Caco-2 (cell line): ENCODE measurements at regions not wholly inside any gene's neighbourhood (a gene's known extent, or its start where the extent isn't known, plus 50 kb on each side); places are given as distances from the start of the nearest gene placed in this dataset.

Source experiments
- BruUV-seq: library from RNA; stranded (reverse); fragments of 400-500 nt; replicated peaks from 2 replicates; lab custom pipeline; 2021; lab: Mats Ljungman, UMichigan
- CTCF ChIA-PET: fragments of 300-600 bp; sonication (Branson Sonifier 250); formaldehyde crosslinking; loops from one replicate; lab custom pipeline; 2022; ENCODE audit warnings: antibody characterized with exemption; lab: Charles Lee
- POLR2A ChIA-PET: fragments of 300-600 bp; sonication (Branson Sonifier 250); formaldehyde crosslinking; loops from one replicate; lab custom pipeline; 2022; ENCODE audit warnings: antibody characterized with exemption; lab: Charles Lee
- DNase-seq, 2 experiments: peaks; one replicate each; pipeline versions ENCODE4 v3.0.0 to v3.0.0-alpha.2; 2020 to 2022
- H3K27me3 ChIP-seq: replicated peaks from 2 replicates; pipeline ENCODE4 v1.6.0; 2011; ENCODE audit warnings: low read length; ENCODE audit not compliant: control insufficient read depth, insufficient read depth
- H3K36me3 ChIP-seq: 2 replicates; pipeline ENCODE4 v1.5.1; 2011; ENCODE audit warnings: low read length; ENCODE audit not compliant: control insufficient read depth, insufficient read depth
- H3K4me1 ChIP-seq: fragments of 250-450 bp; sonication (Bioruptor Pico); 2 replicates; pipeline ENCODE4 v1.5.1; 2020; ENCODE audit warnings: mild to moderate bottlenecking
- H3K4me3 ChIP-seq: 2 replicates; pipeline ENCODE4 v1.5.1; 2011; ENCODE audit warnings: low read depth, mild to moderate bottlenecking, control low read depth, low read length
- H3K9me3 ChIP-seq: fragments of 250-450 bp; sonication (Bioruptor Pico); 2 replicates; pipeline ENCODE4 v1.5.1; 2020; ENCODE audit warnings: mild to moderate bottlenecking, moderate library complexity
- H3K27ac Mint-ChIP-seq: one replicate; pipeline ENCODE4 v1.8.0; 2022; ENCODE audit warnings: mixed read lengths; ENCODE audit not compliant: unreplicated experiment
- H3K27me3 Mint-ChIP-seq: one replicate; pipeline ENCODE4 v1.8.0; 2022; ENCODE audit warnings: mixed read lengths; ENCODE audit not compliant: insufficient read depth, unreplicated experiment
- H3K36me3 Mint-ChIP-seq: one replicate; pipeline ENCODE4 v1.8.0; 2022; ENCODE audit warnings: mild to moderate bottlenecking, mixed read lengths; ENCODE audit not compliant: insufficient read depth, unreplicated experiment
- H3K4me1 Mint-ChIP-seq: one replicate; pipeline ENCODE4 v1.8.0; 2022; ENCODE audit warnings: low read depth, mixed read lengths; ENCODE audit not compliant: unreplicated experiment
- H3K4me3 Mint-ChIP-seq: one replicate; pipeline ENCODE4 v1.8.0; 2022; ENCODE audit warnings: mild to moderate bottlenecking, moderate library complexity, mixed read lengths; ENCODE audit not compliant: unreplicated experiment
- H3K9me3 Mint-ChIP-seq: one replicate; pipeline ENCODE4 v1.8.0; 2022; ENCODE audit warnings: mixed read lengths; ENCODE audit not compliant: unreplicated experiment
- intact Hi-C: fragments of 100-400 bp; cut with micrococcal nuclease; formaldehyde crosslinking; loops from one replicate; pipeline ENCODE4 v1.10.0; 2022; ENCODE audit not compliant: unreplicated experiment
- TF ChIP-seq, protein P1 (sequence below), 2 experiments: fragments of 200-600 bp in 1 of 2; IDR thresholded peaks; 1 replicate in 1 of 2; 2 replicates in 1 of 2; pipeline versions ENCODE4 v1.5.1 to v1.8.0; 2011 to 2022; ENCODE audit warnings: antibody characterized with exemption in 1 of 2, control low read depth in 1 of 2, inconsistent platforms in 1 of 2, low read depth in 1 of 2, low read length in 1 of 2, mild to moderate bottlenecking in 1 of 2, moderate library complexity in 1 of 2; ENCODE audit not compliant: insufficient read depth in 1 of 2, severe bottlenecking in 1 of 2, unreplicated experiment in 1 of 2

DNA sequence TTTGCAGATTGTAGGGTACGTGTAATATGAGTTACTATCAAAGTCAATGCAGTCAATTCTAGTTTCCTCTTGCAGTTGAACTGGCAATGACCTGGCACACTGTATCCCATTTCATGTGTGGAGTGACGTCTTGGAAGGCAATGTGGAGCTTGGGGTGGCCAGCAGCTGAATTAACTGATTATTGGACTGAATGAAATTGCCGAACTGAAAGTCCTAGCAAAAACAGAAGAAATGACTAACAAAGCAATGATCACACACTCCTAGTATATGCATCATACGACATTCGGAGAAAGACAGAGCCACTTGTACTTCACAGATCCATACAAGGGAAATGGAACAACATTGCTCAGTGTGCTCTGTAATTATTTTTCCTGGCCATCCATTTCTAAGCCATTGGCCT, 259.1 kb upstream of the DAPK1 start:
- Histone ChIP-seq H3K36me3 (no peaks in the 10 kb centered on the region), H3K27me3 (no peaks in the 10 kb centered on the region), H3K9me3 (no peaks in the 10 kb centered on the region), H3K4me3 (no peak overlapping the region), H3K4me1 (no peaks in the 10 kb centered on the region)
- Mint-ChIP-seq H3K9me3 (no peaks in the 10 kb centered on the region), H3K27ac (no peak overlapping the region), H3K27me3 (peaks cover 4% of the 10 kb centered on the region), H3K4me3 (no peak overlapping the region), H3K36me3 (no peaks in the 10 kb centered on the region), H3K4me1 (no peaks in the 10 kb centered on the region)
- BruUV-seq, result no TSS peak
- DNase-seq, result no peak
- intact Hi-C loops, result no loop called here
- TF ChIP-seq, protein P1, sequence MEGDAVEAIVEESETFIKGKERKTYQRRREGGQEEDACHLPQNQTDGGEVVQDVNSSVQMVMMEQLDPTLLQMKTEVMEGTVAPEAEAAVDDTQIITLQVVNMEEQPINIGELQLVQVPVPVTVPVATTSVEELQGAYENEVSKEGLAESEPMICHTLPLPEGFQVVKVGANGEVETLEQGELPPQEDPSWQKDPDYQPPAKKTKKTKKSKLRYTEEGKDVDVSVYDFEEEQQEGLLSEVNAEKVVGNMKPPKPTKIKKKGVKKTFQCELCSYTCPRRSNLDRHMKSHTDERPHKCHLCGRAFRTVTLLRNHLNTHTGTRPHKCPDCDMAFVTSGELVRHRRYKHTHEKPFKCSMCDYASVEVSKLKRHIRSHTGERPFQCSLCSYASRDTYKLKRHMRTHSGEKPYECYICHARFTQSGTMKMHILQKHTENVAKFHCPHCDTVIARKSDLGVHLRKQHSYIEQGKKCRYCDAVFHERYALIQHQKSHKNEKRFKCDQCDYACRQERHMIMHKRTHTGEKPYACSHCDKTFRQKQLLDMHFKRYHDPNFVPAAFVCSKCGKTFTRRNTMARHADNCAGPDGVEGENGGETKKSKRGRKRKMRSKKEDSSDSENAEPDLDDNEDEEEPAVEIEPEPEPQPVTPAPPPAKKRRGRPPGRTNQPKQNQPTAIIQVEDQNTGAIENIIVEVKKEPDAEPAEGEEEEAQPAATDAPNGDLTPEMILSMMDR (IDR thresholded peaks at IDR 0.05; ENCODE audit: insufficient read depth in 1 of 2, low read depth in 1 of 2, low read length in 1 of 2, severe bottlenecking in 1 of 2, unreplicated experiment in 1 of 2), result no peak
- ChIA-PET POLR2A (no interaction called here), CTCF (no interaction called here)

DNA sequence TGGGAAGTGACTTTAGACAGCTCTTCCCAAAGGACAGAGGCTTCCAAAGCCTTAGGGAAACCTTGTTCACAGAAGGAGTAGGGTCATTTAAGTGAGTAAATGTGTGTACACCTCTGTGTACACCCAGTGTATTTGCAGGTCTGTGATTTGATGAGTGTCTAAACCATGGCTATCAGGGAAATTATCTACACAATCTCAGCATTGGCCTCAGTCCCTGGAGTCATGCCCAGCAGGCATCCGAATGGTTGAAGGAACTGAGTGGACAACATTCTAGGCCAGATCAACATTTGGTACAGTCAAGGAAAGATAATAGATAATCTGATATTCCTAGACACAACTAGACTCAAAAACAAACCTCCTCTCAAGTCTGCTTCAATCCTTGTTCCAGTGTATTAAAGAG, 258.4 kb upstream of the DAPK1 start:
- no TSS peak for BruUV-seq

DNA sequence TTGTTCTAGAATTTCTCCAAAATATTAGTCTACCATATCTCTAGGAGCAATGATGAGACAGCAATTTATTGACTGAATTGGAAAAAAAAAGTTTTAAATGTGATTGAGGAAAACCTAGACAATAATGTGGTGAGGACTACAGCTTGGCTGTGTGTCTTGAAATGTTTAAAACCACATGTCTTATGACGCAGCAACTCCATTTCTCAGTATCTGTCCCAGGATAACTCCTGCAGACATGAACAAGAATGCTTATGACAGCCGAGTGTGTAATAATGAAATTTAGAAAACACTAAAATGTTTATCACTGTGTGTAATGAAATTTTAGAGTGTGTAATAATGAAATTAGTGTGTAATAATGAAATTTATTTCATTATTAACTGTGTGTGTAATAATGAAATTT, 254.1 kb upstream of the DAPK1 start:
- H3K4me3 ChIP-seq, result no peak overlapping the region
- peaks cover 4% of the 10 kb centered on the region; the same call in 1 of the 2 replicates for H3K4me1 ChIP-seq
- no peaks in the 10 kb centered on the region for H3K27me3 ChIP-seq
- no TSS peak for BruUV-seq
- Mint-ChIP-seq H3K36me3 (no peaks in the 10 kb centered on the region), H3K9me3 (no peaks in the 10 kb centered on the region), H3K4me1 (peaks cover 6% of the 10 kb centered on the region), H3K27me3 (no peaks in the 10 kb centered on the region), H3K27ac (no peak overlapping the region), H3K4me3 (no peak overlapping the region)
- ChIA-PET POLR2A (no interaction called here), CTCF (no interaction called here)
- H3K9me3 ChIP-seq, result no peaks in the 10 kb centered on the region
- intact Hi-C loops, result no loop called here
- TF ChIP-seq, protein P1 (IDR thresholded peaks at IDR 0.05; ENCODE audit: insufficient read depth in 1 of 2, low read depth in 1 of 2, low read length in 1 of 2, severe bottlenecking in 1 of 2, unreplicated experiment in 1 of 2), result no peak
- H3K36me3 ChIP-seq, result no peaks in the 10 kb centered on the region
- no peak for DNase-seq

More for the DNA sequence above, 258.4 kb upstream of the DAPK1 start:
- H3K9me3 ChIP-seq, result no peaks in the 10 kb centered on the region
- TF ChIP-seq, protein P1 (IDR thresholded peaks at IDR 0.05; ENCODE audit: insufficient read depth in 1 of 2, low read depth in 1 of 2, low read length in 1 of 2, severe bottlenecking in 1 of 2, unreplicated experiment in 1 of 2), result no peak
- DNase-seq, result no peak
- ChIA-PET POLR2A (no interaction called here), CTCF (no interaction called here)
- no peaks in the 10 kb centered on the region for H3K9me3 Mint-ChIP-seq
- H3K4me3 Mint-ChIP-seq, result no peak overlapping the region
- no peaks in the 10 kb centered on the region for H3K36me3 ChIP-seq
- H3K4me3 ChIP-seq, result no peak overlapping the region
- H3K27me3 ChIP-seq, result no peaks in the 10 kb centered on the region
- no peak overlapping the region for H3K27ac Mint-ChIP-seq
- no peaks in the 10 kb centered on the region for H3K4me1 Mint-ChIP-seq
- H3K36me3 Mint-ChIP-seq, result no peaks in the 10 kb centered on the region
- no peaks in the 10 kb centered on the region for H3K4me1 ChIP-seq
- intact Hi-C loops, result no loop called here
- H3K27me3 Mint-ChIP-seq, result no peaks in the 10 kb centered on the region
